Umbilical cord (tissue), 1 donor: ENCODE measurements at regions not wholly inside any gene's neighbourhood (a gene's known extent, or its start where the extent isn't known, plus 50 kb on each side); places are given as distances from the start of the nearest gene placed in this dataset.

Experiments
- DNase-seq: peaks from one replicate; pipeline ENCODE4 v3.0.0-alpha.2; 2015; ENCODE audit warnings: low spot score

DNA sequence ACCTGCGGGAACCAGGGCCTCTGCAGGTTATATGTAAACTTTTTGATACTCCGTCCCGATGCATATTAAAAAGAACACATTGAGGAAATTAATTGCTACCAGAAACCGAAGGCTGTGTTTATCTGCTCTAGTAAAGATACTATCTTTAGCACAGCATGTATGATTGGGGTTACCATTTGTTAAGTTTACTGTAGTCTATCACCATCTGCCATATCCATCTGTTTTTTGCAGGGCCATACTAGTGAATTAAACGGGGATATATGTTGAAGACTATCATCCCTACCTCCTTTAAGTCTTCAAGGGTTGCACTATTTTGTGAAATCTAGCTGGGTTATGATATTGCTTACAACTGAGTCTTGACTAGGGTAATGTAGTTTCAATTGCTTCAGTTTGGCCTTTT is 597.0 kb downstream of the SQOR start:
- DNase-seq: no peak

DNA sequence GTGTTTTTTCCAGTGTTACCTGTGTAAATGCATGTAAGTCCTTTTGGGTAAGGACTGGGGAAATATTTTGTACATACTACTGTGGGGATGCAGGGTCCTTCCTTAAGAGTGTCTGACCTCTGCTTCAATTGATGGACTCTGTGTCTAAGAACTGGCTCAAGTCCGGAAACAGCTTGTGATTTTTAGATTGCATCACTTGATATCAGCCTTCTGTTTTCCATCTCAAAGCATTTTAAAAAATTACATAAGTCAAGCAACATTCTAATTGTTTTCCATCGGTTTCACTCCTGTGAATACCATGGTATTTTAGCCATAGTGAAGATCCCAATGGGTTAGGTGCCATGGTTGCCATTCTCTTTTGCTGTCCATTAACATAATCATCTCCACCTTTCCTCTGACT is 597.6 kb downstream of the SQOR start:
- no peak for DNase-seq

DNA sequence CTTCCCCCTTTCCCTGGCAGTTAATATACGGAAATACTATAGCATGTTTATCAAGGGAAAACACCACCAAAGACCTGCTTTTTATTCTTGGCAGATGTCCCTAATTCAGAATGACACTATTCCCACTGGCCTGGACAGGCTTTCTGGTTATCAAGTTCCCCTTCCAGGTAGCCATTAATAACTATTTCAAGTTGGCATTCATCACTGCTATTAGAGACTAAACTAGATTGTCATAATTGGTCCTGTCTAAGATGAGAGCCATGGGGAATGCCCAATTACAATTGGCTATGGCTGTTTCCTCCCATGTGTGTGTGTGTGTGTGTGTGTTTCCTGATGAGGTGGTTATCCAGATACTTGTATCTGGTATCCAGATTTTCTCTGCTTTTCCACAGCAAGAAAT is 608.1 kb downstream of the SQOR start:
- DNase-seq: no peak

DNA sequence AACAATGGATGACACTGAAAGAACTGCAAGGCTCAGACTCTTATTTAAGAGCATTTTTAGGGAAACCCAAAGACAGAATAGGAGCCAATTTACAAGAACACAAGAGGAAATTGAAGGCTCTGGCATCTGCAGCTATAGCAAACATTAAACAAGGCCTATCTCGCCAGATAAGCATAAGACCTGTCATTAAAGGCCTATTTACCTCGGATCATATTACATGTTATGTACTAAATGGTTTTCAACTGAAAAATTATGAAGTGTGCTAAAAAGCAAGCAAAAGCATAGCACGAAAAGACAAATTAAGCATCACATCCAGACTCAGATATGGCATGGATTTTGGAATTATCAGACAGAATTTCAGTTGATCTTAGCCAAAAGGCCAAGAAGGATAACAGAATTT is 617.1 kb downstream of the SQOR start:
- peak; percentile 91 for DNase-seq

DNA sequence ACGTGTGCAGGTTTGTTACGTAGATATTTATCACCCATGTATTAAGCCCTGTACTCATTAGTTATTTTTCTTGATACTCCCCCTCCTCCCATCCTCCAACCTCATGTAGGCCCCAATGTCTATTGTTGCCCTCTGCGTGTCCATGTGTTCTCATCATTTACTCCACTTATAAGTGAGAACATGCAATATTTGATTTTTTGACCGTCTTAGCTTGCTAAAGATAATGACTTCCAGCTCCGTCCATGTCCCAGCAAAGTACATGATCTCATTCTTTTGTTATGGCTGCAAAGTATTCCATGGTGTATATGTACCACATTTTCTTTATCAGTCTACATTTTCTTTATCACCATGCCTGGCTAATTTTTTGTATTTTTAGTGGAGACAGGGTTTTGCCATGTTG is 623.2 kb downstream of the SQOR start:
- DNase-seq: no peak

DNA sequence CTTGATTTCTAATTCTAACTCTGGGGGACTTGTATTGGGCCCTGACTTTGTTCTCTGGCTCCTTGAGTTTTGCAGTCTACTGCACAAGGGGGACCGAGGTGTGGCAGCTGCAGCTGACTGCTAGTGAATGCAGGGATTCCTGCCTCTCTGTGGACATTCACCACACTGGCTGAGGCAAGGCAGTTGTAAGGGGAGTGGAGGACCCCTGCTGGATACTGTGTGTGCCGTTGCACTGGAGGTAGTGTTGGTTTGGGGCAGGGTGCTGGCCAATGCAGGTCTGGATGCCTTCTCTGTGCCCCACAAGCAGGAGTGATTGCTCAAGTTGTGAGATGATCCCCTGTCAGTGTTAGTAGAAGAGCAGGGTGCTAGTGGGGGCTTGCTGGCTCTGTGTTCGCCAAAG is 626.1 kb downstream of the SQOR start:
- no peak for DNase-seq

DNA sequence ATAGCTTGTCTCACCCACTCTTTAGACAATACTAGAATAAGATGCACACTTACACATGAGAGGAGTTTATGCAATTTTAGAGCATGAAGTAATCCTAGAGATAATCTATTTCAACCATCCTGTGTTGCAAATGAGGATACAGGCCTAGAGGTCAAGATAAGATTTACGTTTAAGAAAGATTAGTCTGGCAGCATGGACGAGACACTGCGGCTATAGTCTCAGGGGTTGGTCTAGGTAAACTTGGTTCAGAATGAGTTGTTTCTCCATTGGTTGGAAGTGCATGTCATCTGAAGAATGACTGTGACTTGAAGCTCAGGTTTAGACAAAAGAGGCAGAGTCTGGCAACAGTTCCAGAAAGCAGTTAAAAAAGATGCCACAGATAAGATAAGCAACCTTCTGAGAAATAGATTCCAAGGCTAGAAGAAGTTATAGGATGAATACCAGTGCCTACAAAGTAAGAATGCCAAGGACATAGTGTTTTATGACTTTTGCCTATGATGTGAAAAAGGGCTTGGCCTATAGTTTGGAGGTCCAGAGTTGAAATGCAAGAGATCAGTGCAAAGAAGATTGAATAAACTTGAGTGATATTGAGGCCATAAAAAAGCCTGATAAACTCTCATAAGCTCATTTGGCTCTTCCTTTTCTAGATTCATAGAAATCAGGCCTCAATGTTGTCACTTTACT is 631.0 kb downstream of the SQOR start:
- DNase-seq: peak; percentile 84

DNA sequence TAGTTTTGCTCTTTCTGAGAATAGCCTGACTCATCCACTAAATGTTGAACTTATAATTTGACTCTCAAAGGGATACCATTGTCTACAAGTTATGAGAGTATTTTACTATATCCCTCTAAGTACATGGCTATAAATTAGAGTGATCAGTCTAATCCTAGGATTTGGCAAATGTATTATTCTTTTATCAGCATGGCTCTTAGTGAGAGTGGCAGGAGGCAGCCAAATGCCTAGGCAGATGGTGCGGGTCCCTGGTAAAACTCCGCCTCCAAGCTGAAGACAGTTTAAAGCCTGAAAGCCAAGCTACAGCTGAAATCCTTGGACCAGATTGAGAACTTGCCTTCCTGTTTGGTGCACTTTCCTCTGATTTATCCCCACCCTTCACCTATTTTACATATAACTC is 631.8 kb downstream of the SQOR start:
- peak; percentile 95 for DNase-seq

DNA sequence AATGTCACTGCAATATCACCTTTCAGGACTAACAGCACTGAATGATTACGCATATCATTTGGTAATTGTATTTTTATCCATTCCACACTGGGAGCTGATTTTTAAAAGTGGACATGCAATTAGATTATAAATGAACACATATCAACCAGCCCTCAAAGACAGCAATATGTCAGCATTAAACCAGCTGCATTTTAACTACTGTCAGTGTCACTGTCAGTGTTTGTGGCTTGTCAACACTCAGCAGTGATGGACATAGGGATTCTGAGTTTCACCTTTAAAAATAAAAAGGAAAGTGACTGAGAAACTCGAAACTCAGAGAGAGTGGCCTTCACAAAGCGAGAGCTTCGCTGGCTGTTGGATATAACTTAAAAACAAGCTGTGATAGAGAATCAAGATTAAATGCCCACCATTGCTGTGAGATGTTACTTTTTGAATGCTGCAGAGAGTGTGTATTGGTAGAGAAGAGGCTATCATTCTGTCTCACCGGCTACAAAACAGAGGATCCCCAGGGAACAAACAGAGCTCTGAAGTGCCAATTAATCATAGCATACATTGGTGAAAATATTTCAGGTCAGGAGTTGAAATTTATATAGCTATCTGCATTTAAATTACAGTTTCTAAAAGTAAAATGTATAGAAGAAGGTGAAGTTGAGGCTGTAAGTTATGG is 635.8 kb downstream of the SQOR start:
- DNase-seq: no peak

DNA sequence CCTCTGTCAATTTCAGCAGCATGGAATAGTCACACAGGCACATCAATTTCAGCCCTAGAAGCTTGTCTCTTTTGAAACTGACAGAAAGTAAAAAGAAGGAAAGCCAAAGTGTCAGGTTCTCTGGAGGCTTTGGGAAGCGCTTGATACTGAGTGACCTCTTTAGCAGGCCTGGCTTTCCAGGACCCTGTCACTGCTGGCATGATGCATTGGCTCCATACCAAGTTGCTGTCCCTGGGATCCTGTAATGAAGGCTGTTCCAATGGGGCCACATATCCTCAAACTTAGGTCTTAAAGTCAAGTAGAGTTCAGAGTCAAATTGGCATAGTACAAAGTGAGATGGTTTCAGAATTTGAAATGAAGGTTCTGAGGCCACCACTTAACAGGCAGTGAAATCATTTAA is 640.9 kb downstream of the SQOR start:
- no peak for DNase-seq

DNA sequence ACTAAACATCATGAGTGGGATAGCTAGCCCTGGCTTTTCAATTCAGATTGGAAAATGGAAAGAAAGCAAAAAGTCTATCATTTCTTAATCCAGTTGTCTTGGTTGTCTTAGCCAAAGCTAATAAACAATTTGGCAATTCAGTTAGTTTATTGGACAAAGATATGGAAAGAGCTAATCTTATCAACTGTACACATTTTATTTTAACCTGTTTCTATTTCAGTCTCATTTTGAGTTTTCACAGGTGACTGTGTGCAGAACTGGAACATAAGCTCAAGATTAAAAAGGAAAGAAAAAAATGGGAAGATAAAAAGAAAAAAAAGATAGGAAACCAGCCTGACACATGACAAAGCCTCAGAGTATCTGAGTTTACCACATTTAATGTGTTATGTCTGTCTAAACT is 642.6 kb downstream of the SQOR start:
- DNase-seq: peak; percentile 12

DNA sequence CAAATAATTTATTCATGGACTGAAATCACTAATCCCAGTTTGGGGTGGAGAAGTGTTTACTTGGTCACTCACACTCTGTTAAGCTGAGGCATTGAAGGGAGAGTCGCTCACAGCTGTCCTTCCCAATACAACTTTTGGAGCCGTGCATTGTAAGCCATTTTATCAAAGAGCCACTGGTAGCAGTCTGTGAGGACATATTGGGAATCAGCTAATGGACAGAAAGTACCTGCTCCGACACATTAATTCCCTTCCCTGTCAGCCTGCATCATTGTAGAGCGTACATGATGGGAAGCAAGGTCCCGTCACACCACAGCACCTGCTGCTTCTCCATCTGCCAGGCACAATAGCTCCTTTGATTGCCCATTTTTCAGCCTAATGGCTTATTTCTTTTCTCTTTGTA is 643.2 kb downstream of the SQOR start:
- no peak for DNase-seq

DNA sequence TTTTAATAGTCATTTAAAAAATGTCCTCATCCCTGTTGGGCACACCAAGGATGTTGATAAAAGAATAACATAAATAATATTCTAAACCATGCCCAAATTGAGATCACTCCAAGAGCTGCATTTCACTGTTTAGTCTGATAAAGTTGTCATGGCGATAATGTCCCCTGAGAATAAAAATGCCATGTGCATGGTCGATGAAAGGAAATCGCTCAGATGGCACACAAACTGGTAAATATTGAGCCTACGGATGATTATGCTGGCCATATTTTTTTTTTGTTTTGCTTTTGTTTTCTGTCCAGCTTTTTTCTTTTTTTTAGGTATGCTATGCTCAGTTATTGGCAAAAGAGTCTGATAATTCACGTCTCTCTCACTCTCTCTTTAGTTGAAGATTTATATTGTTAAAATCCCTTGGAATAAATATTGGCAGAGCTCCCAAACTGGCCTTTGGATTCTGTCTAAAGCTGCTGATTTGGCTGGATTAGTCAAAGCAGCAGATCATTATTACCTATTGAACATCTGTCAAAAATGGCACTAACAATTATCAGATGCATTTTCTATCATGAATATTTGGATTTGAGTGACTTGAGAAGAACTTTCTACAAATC is 643.8 kb downstream of the SQOR start:
- DNase-seq: peak; percentile 53

DNA sequence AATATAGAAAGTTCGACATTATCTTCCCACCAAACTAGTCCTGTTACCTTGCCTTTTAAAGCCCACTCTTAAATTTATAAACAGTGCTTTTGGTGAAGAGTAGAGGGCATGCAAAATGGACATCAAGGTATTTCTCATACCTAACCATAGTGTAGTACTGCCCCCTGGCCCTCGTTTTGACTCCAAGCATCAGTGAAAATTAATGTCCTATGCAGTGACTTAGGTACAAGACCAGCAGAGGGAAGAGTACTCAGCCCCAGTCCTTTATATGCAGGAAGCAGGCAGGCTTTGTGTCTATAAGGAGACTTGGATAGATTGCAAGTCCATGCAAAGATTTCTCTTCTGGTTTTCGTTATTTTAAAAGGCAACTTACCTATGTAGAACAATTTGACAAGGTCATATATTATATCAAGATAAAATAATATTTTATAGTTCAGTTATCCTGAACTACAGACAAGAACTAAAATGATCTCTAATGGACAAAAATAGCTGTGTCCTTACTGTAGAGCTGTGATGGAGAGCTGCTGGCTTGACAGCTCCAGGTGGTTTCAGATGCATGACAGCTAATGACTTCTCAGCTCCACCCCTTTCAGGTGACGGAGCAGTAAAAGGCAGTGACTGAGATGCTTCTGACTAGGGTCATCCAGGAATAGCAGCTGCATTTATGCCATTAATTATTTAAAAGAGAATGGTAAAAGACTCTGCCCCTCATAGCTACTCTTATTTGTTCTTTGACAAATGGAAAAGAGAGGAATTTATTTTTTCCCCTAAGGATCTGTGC is 646.1 kb downstream of the SQOR start:
- peak; percentile 24 for DNase-seq

DNA sequence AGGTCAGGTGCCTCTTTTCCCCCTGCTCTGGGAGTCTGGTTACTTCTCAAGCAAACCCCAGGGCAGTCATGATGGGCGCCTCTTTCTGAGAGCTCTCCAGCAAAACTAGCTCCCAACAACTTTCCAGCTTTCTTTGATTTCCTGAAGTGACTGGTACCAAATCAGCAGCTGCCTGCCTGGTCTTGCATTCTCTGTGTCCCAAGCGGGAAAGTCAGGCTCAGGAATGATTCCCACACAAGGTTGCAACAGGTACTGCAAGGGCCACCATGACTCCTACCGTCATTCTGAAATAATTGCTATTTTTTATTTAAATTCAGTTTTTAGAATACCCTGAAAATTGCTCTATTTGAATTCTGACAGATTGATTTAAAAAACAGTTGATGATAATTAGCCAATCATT is 658.7 kb downstream of the SQOR start:
- no peak for DNase-seq

DNA sequence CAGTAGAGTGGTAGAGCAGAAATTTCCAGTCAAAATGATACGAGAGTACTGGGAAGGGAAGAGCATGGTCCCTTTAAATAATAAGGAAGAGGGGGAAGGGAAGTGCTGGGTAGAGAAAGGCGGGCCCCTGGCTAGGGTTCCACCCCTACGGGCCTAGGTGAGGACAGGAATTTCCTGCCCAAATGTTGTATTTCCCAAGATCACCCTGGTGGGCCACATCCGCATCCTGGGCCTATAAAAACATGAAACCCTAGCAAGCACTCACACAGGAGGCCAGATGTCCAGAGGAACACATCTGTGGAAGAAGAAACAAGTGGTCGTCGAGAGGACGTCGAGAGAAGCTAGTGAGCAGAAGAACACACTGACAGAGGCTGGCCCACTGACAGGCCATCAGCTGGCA is 661.2 kb downstream of the SQOR start:
- DNase-seq: no peak

DNA sequence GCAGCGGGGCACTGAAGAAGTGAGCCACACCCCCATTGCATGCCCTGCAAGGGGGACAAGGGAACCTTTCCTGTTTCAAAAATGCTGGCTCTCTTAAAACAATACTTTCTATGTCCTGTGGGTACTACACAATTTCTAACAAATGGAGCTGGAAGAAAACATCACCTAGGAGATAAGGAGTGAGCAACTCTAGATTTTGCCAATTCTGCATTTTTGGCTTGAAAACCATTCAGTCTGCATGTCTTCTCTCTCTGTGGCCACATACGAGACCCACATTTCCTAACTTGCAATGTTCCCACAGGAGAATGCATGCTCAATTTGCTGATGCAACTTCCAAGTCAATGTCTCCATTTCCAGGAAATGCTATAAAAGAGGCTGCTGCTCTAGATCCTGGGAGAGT is 662.0 kb downstream of the SQOR start:
- DNase-seq: no peak

DNA sequence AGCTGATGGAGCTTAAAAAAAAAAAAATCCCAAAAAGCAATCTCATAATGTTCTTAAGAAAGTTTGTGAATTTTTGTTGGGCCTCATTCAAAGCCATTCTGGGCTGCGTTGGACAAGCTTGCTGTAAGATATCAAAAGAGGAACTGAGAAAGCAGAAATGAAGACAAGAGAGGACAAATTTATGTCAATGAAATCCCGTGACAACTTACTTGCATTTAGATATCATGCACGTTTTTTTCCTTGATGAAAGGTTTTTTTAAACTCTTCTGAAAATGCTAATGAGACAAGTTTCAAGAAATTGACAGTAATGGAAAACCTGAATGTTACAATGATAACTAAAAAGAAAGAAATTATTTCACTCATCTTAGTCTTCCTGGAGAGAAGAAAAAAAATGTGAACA is 662.9 kb downstream of the SQOR start:
- no peak for DNase-seq

DNA sequence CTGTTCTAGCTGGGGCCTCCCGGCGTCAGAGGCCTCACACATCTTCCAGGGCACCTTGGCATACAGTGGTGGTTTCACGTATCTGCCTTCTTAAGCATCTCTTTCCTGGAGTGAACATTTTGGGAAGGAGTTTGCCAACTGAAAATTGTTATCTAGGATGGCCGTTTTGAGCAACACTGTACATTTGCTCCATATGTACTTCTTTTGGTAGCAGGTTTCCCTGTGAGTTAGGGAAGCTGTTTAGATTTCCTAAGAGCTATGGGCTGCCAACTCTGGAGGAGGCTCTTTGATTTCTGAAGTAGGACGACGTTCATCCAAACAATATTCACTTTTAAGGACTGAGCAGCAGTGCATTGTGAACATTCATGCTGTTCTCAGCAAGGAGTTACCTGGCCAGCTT is 665.9 kb downstream of the SQOR start:
- DNase-seq: no peak

DNA sequence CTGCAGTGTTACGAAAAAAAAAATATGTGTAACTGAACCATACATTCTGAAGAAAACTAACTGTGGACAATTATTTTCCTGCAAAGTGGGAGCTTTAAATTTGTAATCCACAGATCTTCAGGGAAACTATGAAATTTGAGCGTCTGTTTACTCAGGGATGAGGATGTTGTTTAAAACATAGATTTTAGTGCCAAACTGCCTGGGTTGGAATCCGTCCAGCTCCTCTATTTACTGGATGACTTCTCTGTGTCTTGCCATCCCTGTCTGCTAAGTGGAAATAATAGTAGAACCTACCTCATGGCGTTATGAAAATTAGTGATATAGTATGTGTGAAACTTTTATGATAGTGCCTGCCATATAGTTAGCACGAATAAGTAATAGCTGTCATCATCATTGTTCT is 666.5 kb downstream of the SQOR start:
- DNase-seq: no peak

DNA sequence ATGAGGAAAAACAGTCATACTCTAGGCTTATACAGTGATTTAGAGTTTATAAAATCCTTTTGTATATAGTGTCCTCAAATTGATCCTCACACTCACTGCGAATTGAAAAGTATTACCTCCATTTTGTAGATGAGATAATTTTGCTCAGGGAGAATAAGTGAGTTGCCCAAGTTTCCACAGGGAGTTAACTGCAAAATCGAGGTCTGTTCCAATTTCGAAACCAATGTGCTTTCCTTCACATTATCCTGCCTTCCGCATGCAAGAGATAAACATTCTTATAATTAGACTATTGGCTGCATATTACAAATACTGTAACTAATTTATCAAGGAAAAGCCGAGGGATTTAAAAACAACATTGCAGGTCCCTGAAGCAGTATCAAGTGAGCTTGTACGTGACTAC is 667.0 kb downstream of the SQOR start:
- DNase-seq: no peak

DNA sequence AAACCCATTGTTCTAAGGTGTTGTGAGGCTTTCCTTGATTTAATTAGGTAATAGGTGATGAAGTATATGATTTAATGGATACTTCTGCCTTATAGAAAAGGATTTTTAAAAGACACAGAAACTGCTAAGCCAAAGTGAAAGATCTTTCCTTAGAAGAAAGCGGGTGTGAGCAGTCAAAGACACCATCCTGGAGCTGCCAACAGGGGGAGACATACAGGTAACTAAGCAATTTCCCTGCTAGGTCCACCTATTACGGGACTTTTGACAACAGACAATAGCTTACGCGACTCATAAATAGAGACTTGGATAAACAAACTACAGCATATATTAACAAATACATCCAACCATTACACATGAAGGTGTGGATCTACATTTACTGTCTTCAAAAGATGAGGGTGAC is 669.5 kb downstream of the SQOR start:
- no peak for DNase-seq

DNA sequence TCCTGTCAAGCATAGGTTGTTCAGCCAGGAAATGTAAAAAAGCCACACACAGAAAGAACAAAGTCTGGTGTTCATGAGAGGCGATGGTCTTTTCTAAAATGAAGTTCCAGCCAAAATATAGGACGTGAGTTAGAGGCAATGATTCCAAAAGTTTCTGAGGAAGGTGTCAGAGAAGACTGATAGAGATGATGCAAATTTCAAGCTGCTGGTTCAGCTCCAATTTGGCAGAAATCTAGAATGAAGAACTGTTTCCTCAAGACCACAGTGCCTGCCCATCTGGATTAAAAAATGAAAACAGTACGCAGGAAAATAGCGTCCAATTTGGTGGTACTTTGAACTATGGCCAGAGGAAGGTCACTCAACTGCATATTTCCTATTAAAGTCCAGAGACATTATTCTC is 672.9 kb downstream of the SQOR start:
- no peak for DNase-seq
